ENCODE measurements at regions not wholly inside any gene's neighbourhood (a gene's known extent, or its start where the extent isn't known, plus 50 kb on each side); places are given as distances from the start of the nearest gene placed in this dataset.

GRCh38 chr12:74953697-74954096 is 255.9 kb downstream of the KCNC2 start:
- H3K27me3 ChIP-seq (ENCODE audit: control insufficient read depth, insufficient read depth, low read length), result no peaks in the 10 kb centered on the region
- CTCF ChIA-PET, result no interaction called here
- TF ChIP-seq CTCF (IDR thresholded peaks at IDR 0.05; ENCODE audit: insufficient read depth, low read depth, low read length), result no peak

GRCh38 chr12:74957231-74957630 is 252.4 kb downstream of the KCNC2 start:
- Histone ChIP-seq H3K36me3 (ENCODE audit: control insufficient read depth, insufficient read depth, low read length) (no peaks in the 10 kb centered on the region), H3K4me3 (ENCODE audit: low read depth, low read length) (no peak overlapping the region), H3K27me3 (ENCODE audit: control insufficient read depth, insufficient read depth, low read length) (no peaks in the 10 kb centered on the region)
- no peak for TF ChIP-seq CTCF (IDR thresholded peaks at IDR 0.05; ENCODE audit: insufficient read depth, low read depth, low read length)
- POLR2A ChIA-PET, result no interaction called here
- CTCF ChIA-PET, result no interaction called here
- DNase-seq (ENCODE audit: low read depth), result no peak

More at GRCh38 chr12:74953697-74954096, 255.9 kb downstream of the KCNC2 start:
- Histone ChIP-seq H3K4me3 (ENCODE audit: low read depth, low read length) (no peak overlapping the region), H3K36me3 (ENCODE audit: control insufficient read depth, insufficient read depth, low read length) (no peaks in the 10 kb centered on the region)
- POLR2A ChIA-PET, result no interaction called here
- no peak for DNase-seq (ENCODE audit: low read depth)

GRCh38 chr12:74957634-74958033 is 252.0 kb downstream of the KCNC2 start:
- no peak for DNase-seq (ENCODE audit: low read depth)
- Histone ChIP-seq H3K27me3 (ENCODE audit: control insufficient read depth, insufficient read depth, low read length) (no peaks in the 10 kb centered on the region), H3K4me3 (ENCODE audit: low read depth, low read length) (no peak overlapping the region), H3K36me3 (ENCODE audit: control insufficient read depth, insufficient read depth, low read length) (no peaks in the 10 kb centered on the region)
- TF ChIP-seq CTCF (IDR thresholded peaks at IDR 0.05; ENCODE audit: insufficient read depth, low read depth, low read length), result no peak
- POLR2A ChIA-PET, result no interaction called here
- CTCF ChIA-PET, result no interaction called here

GRCh38 chr12:74959657-74960056 is 250.0 kb downstream of the KCNC2 start:
- no peak for TF ChIP-seq CTCF (IDR thresholded peaks at IDR 0.05; ENCODE audit: insufficient read depth, low read depth, low read length)
- no peaks in the 10 kb centered on the region for H3K27me3 ChIP-seq (ENCODE audit: control insufficient read depth, insufficient read depth, low read length)
- DNase-seq (ENCODE audit: low read depth), result no peak
- CTCF ChIA-PET, result no interaction called here
- POLR2A ChIA-PET, result no interaction called here
- no peaks in the 10 kb centered on the region for H3K36me3 ChIP-seq (ENCODE audit: control insufficient read depth, insufficient read depth, low read length)
- no peak overlapping the region for H3K4me3 ChIP-seq (ENCODE audit: low read depth, low read length)

- POLR2A ChIA-PET, result no interaction called here
- H3K36me3 ChIP-seq (ENCODE audit: control insufficient read depth, insufficient read depth, low read length), result no peaks in the 10 kb centered on the region
- no peak overlapping the region for H3K4me3 ChIP-seq (ENCODE audit: low read depth, low read length)
- CTCF ChIA-PET, result no interaction called here
- H3K27me3 ChIP-seq (ENCODE audit: control insufficient read depth, insufficient read depth, low read length), result no peaks in the 10 kb centered on the region
- no peak for DNase-seq (ENCODE audit: low read depth)
- no peak for TF ChIP-seq CTCF (IDR thresholded peaks at IDR 0.05; ENCODE audit: insufficient read depth, low read depth, low read length)
Observed at GRCh38 chr12:74963304-74963703, 246.3 kb downstream of the KCNC2 start.

Data from BJ (cell line).